ENCODE measurements at regions not wholly inside any gene's neighbourhood (a gene's known extent, or its start where the extent isn't known, plus 50 kb on each side); places are given as distances from the start of the nearest gene placed in this dataset.

GRCh38 chr7:119895320-119895719, 377.7 kb upstream of the KCND2 start:
- TF ChIP-seq CTCF (IDR thresholded peaks at IDR 0.05; ENCODE audit: low read depth, low read length, poor library complexity, severe bottlenecking) (no peak), EZH2phosphoT487 (IDR thresholded peaks at IDR 0.05; ENCODE audit: borderline replicate concordance, low read length) (no peak)

Measured in DOHH2 (cell line).